AG09319 (cell line): ENCODE measurements at regions not wholly inside any gene's neighbourhood (a gene's known extent, or its start where the extent isn't known, plus 50 kb on each side); places are given as distances from the start of the nearest gene placed in this dataset.

Experiments used
- DNase-seq: peaks from one replicate; pipeline ENCODE4 v3.0.0-alpha.2; 2010; ENCODE audit warnings: low read depth; ENCODE audit errors: extremely low read depth
- TF ChIP-seq, protein P1 (sequence below): IDR thresholded peaks from 2 replicates; pipeline ENCODE4 v1.5.1; 2011; ENCODE audit warnings: low read depth, mild to moderate bottlenecking, inconsistent platforms, low read length, moderate library complexity

DNA sequence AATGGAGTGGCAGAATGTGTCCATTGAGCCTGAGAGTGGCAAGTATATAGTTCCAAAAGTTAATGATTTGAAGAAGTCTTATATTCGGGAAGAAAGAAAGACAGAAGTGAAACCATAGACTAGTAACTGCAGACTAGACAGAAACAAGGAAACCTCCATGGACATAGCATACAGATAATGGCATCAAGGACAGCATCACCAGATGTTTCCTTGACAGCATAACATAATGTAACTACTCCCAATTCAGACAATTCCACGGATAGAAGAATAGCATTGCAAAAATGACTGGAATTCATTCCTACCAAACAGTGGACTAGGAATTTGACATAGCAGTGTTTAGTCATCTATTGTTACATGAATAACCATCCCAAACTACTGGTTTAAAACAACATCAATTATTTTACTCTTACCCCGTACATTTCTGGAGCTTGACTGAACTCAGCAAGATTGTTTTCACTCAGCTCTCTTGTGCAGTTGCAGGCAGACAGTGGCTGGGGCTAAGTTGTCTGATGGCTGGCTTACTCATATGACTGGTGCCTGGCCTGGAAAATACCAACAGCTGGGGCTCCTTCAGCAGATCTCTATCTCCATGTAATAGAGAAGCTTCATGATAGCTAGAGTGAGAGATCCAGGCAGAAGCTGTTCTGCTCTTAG lies 109.7 kb upstream of the GADL1 start:
- DNase-seq = peak; percentile 58
- TF ChIP-seq, protein P1, sequence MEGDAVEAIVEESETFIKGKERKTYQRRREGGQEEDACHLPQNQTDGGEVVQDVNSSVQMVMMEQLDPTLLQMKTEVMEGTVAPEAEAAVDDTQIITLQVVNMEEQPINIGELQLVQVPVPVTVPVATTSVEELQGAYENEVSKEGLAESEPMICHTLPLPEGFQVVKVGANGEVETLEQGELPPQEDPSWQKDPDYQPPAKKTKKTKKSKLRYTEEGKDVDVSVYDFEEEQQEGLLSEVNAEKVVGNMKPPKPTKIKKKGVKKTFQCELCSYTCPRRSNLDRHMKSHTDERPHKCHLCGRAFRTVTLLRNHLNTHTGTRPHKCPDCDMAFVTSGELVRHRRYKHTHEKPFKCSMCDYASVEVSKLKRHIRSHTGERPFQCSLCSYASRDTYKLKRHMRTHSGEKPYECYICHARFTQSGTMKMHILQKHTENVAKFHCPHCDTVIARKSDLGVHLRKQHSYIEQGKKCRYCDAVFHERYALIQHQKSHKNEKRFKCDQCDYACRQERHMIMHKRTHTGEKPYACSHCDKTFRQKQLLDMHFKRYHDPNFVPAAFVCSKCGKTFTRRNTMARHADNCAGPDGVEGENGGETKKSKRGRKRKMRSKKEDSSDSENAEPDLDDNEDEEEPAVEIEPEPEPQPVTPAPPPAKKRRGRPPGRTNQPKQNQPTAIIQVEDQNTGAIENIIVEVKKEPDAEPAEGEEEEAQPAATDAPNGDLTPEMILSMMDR = no peak

DNA sequence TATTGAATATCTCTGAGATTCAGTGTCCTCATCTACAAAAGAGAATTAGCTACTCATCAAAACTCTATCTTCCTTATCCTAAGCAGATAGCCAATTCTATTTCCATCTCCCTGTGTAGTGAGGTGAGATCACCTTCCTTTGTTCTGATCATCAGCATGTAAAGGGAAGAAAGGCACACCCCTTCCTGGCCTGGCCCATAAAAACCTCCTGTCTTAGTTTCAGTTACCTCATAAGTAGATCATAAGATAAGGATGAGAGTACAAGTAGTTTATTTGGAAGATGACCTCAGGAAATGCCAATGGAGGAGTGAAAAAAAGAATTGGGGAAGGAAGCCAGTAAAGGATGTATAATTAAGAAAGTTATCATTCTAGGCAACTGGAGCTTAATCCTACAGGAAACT lies 114.5 kb upstream of the GADL1 start:
- TF ChIP-seq, protein P1 = no peak
- no peak for DNase-seq

DNA sequence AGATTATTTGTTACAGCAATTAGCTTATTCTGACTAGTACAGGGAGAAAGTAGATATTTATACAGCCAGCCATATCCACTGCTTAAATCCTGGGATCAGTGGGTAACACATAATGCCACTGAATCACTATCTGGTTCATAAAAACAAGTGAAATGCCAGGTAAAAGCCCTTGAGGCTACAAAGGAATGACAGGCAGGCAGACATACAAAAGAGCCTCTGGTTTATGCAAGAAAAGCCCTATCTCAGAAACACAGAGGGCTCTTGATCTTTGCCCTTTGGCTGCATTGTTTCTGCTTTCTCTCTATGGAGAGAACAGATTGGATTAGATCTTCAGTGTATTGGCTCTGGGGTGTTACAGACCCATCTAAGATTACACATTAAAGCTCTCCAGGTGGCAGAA lies 115.4 kb upstream of the GADL1 start:
- no peak for DNase-seq

DNA sequence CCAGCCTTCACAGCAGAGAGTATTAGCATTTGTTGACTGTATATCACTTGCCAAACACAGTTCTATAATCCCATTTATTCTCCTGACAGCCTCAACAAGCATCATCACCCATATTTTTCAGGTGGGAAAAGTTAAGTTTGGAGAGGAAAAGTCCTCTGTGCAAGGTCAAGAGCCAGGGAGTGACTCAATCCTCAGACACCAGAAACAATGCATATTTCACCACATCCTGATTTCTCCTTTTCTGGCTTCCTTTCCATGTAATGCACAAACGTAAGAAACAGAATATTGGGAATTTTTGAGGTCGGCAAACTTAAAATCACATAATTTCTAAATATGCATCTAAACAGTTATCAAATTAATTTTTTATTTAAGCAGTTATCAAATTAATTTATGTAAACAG lies 116.0 kb upstream of the GADL1 start:
- DNase-seq = no peak
- TF ChIP-seq, protein P1 = no peak

More for the DNA sequence above, 115.4 kb upstream of the GADL1 start:
- TF ChIP-seq, protein P1 = no peak

DNA sequence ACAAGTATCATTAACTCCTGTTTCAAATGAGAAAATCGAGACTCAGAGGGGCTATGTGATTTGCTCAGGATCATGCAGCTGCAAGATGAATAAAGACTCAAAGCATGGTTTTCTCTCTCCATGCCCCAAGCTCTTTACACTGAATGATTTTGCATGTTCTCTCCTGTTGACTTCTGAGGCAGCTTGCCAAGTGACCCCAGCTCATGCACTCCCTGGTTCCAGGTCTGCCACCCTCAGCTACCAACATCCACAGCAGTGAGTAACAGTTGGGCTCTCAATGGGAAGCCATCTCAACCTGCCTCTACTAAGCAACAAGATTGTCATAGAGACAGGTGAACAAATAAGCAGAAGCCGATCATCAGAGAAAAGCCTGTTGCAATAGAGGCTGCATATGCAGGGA lies 116.9 kb upstream of the GADL1 start:
- TF ChIP-seq, protein P1 = no peak
- DNase-seq = no peak

DNA sequence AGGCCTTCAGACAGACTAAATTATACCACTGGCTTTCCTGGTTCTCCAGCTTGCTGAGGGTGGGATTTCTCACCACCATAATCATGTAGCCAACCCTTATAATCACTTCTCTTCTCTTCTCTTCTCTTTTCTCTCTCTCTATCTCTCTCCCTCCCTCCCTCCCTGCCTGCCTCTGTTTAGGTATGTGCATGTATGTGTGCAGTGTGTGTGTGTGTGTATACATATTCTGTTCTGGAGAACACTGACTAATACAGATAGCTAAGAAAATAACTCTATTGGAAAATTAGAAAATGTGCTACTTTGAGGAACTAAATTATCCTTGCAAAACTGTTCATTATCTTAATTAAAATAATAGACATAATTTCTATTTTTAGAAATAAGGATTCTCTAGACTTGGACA lies 118.6 kb upstream of the GADL1 start:
- no peak for DNase-seq
- TF ChIP-seq, protein P1 = no peak

DNA sequence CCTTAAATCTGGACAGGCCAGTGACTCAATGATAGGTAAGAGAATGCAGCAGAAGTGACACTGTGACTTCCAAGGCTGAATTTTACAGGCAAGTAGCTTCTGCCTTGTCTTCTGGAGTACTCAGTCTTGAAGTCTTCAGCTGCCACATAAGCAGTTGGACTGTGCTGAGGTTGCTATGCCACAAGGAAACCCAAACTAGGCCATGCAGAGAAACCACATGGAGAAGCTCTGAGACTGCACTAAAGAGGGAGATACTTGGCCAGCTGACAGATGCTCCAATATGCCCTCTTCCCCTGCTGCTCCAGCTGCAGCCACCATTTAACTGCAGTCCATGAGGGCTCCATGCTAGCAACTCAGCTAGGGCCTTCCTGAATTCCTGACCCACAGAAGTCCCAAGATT lies 119.4 kb upstream of the GADL1 start:
- no peak for DNase-seq
- TF ChIP-seq, protein P1 = no peak
